PC-3 (cell line): ENCODE measurements at regions not wholly inside any gene's neighbourhood (a gene's known extent, or its start where the extent isn't known, plus 50 kb on each side); places are given as distances from the start of the nearest gene placed in this dataset.

Source experiments
- ATAC-seq: fragments of 200-7000 bp; cut with Tn5 transposase; 2 replicates; pipeline ENCODE4 v1.9.1; 2020; ENCODE audit warnings: mild to moderate bottlenecking, moderate library complexity
- BruUV-seq: library from RNA; stranded (reverse); fragments of 400-500 nt; replicated peaks from 2 replicates; lab custom pipeline; 2021; lab: Mats Ljungman, UMichigan
- CTCF ChIA-PET: fragments of 300-600 bp; sonication (Branson Sonifier 250); formaldehyde crosslinking; loops from one replicate; lab custom pipeline; 2022; ENCODE audit warnings: antibody characterized with exemption; lab: Charles Lee
- POLR2A ChIA-PET: fragments of 300-600 bp; sonication (Branson Sonifier 250); formaldehyde crosslinking; loops from one replicate; lab custom pipeline; 2022; ENCODE audit warnings: antibody characterized with exemption; ENCODE audit not compliant: unreplicated experiment; lab: Charles Lee
- DNase-seq: peaks from one replicate; pipeline ENCODE4 v3.0.0-alpha.2; 2015
- H2AFZ ChIP-seq: fragments of 300-600 bp; sonication (generic); 2 replicates; pipeline ENCODE4 v1.6.0; 2016; ENCODE audit warnings: antibody characterized with exemption, low read length
- H3F3A ChIP-seq: fragments of 300-600 bp; sonication (generic); one replicate; pipeline ENCODE4 v1.6.0; 2017; ENCODE audit warnings: antibody characterized with exemption, low read length, control low read depth, mild to moderate bottlenecking; ENCODE audit not compliant: unreplicated experiment
- H3K27ac ChIP-seq: fragments of 300-600 bp; sonication (generic); 2 replicates; pipeline ENCODE4 v1.5.1; 2016; ENCODE audit warnings: mild to moderate bottlenecking, low read length
- H3K27me3 ChIP-seq: fragments of 300-600 bp; sonication (generic); 2 replicates; pipeline ENCODE4 v1.6.1; 2016; ENCODE audit warnings: low read length, mixed read lengths
- H3K36me3 ChIP-seq: fragments of 300-600 bp; sonication (generic); 2 replicates; pipeline ENCODE4 v1.6.1; 2016; ENCODE audit warnings: low read depth, mixed run types, low read length, mixed read lengths
- H3K4me1 ChIP-seq: fragments of 300-600 bp; sonication (generic); 2 replicates; pipeline ENCODE4 v1.5.1; 2016; ENCODE audit warnings: low read length; ENCODE audit not compliant: insufficient read depth
- H3K4me2 ChIP-seq: fragments of 300-600 bp; sonication (generic); 2 replicates; pipeline ENCODE4 v1.6.0; 2016; ENCODE audit warnings: low read length
- H3K4me3 ChIP-seq: fragments of 300-600 bp; sonication (generic); 2 replicates; pipeline ENCODE4 v1.5.1; 2016; ENCODE audit warnings: mild to moderate bottlenecking, low read length, mixed read lengths
- H3K79me2 ChIP-seq: fragments of 300-600 bp; sonication (generic); 2 replicates; pipeline ENCODE4 v1.6.1; 2017; ENCODE audit warnings: low read length, mixed read lengths
- H3K9ac ChIP-seq: fragments of 300-600 bp; sonication (generic); 2 replicates; pipeline ENCODE4 v1.6.0; 2016; ENCODE audit warnings: mild to moderate bottlenecking, low read length
- H3K9me2 ChIP-seq: fragments of 300-600 bp; sonication (generic); replicated peaks from 2 replicates; pipeline ENCODE4 v1.6.1; 2016; ENCODE audit warnings: mixed run types, low read length, mixed read lengths
- H3K9me3 ChIP-seq: fragments of 300-600 bp; sonication (generic); 2 replicates; pipeline ENCODE4 v1.6.1; 2016; ENCODE audit warnings: low read length, mixed read lengths
- H4K20me1 ChIP-seq: fragments of 300-600 bp; sonication (generic); 2 replicates; pipeline ENCODE4 v1.6.1; 2016; ENCODE audit warnings: low read length, mixed read lengths
- EZH2 ChIP-seq: fragments of 300-600 bp; sonication (generic); IDR thresholded peaks from one replicate; pipeline ENCODE4 v1.6.1; 2017; ENCODE audit warnings: antibody characterized with exemption, mild to moderate bottlenecking, low read length; ENCODE audit not compliant: unreplicated experiment
- EZH2phosphoT487 ChIP-seq: fragments of 300-600 bp; sonication (generic); IDR thresholded peaks from 2 replicates; pipeline ENCODE4 v1.6.1; 2018; ENCODE audit warnings: mild to moderate bottlenecking, antibody characterized with exemption, low read length, borderline replicate concordance
- intact Hi-C: fragments of 100-400 bp; cut with micrococcal nuclease; formaldehyde crosslinking; loops from 2 replicates; pipeline ENCODE4 v1.9.0; 2023
- TF ChIP-seq, protein P1 (sequence below): fragments of 300-600 bp; sonication (generic); conservative IDR thresholded peaks from 2 replicates; pipeline ENCODE4 v1.5.1; 2017; ENCODE audit warnings: antibody characterized with exemption, low read depth, mild to moderate bottlenecking, low read length

DNA sequence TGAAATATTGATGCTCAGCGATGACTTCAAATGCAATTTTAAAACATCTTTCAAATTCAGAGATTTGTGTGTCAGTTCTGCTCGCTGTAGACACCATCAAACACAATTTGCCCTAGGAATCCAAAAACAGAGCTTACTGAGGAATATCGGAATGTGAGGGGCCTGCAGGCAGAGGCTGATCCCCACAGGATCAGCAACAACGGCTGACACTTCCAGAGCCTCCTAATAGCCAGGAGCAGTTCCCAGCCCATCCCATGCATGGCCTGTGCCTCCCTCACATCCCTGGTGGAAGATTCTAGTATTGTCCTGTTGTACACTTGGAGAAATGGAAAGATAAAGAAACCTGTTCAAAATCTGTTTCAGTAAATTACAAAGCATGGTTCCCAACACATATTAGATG, 129.7 kb upstream of the VWC2 start:
- Histone ChIP-seq H3K27me3 (no peaks in the 10 kb centered on the region), H3K9me2 (no peaks in the 10 kb centered on the region), H3K27ac (no peak overlapping the region), H3F3A (no peaks in the 10 kb centered on the region), H3K9ac (no peak overlapping the region), H3K36me3 (no peaks in the 10 kb centered on the region), H2AFZ (no peak overlapping the region), H4K20me1 (no peaks in the 10 kb centered on the region), H3K4me1 (no peaks in the 10 kb centered on the region), H3K9me3 (no peaks in the 10 kb centered on the region), H3K79me2 (no peaks in the 10 kb centered on the region), H3K4me3 (no peak overlapping the region), H3K4me2 (no peak overlapping the region)
- no peak for DNase-seq
- no peak for ATAC-seq
- no TSS peak for BruUV-seq
- no peak for TF ChIP-seq EZH2
- TF ChIP-seq, protein P1, sequence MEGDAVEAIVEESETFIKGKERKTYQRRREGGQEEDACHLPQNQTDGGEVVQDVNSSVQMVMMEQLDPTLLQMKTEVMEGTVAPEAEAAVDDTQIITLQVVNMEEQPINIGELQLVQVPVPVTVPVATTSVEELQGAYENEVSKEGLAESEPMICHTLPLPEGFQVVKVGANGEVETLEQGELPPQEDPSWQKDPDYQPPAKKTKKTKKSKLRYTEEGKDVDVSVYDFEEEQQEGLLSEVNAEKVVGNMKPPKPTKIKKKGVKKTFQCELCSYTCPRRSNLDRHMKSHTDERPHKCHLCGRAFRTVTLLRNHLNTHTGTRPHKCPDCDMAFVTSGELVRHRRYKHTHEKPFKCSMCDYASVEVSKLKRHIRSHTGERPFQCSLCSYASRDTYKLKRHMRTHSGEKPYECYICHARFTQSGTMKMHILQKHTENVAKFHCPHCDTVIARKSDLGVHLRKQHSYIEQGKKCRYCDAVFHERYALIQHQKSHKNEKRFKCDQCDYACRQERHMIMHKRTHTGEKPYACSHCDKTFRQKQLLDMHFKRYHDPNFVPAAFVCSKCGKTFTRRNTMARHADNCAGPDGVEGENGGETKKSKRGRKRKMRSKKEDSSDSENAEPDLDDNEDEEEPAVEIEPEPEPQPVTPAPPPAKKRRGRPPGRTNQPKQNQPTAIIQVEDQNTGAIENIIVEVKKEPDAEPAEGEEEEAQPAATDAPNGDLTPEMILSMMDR: no peak
- TF ChIP-seq EZH2phosphoT487: no peak
- intact Hi-C loops: no loop called here
- ChIA-PET POLR2A (no interaction called here), CTCF (no interaction called here)

GRCh38 chr7:49644396-49645166, 128.9 kb upstream of the VWC2 start:
- no peak for TF ChIP-seq EZH2
- TF ChIP-seq, protein P1: no peak
- no peak for TF ChIP-seq EZH2phosphoT487
- CTCF ChIA-PET: no interaction called here
- Histone ChIP-seq H3F3A (no peaks in the 10 kb centered on the region), H2AFZ (no peak overlapping the region), H3K27ac (no peak overlapping the region), H3K9ac (no peak overlapping the region), H4K20me1 (no peaks in the 10 kb centered on the region), H3K27me3 (no peaks in the 10 kb centered on the region), H3K4me1 (no peaks in the 10 kb centered on the region), H3K4me2 (no peak overlapping the region), H3K36me3 (no peaks in the 10 kb centered on the region), H3K79me2 (no peaks in the 10 kb centered on the region), H3K9me3 (no peaks in the 10 kb centered on the region), H3K4me3 (no peak overlapping the region), H3K9me2 (no peaks in the 10 kb centered on the region)
- intact Hi-C loops: no loop called here
- no TSS peak for BruUV-seq
- POLR2A ChIA-PET: no interaction called here
- ATAC-seq (no peak), DNase-seq (no peak)

DNA sequence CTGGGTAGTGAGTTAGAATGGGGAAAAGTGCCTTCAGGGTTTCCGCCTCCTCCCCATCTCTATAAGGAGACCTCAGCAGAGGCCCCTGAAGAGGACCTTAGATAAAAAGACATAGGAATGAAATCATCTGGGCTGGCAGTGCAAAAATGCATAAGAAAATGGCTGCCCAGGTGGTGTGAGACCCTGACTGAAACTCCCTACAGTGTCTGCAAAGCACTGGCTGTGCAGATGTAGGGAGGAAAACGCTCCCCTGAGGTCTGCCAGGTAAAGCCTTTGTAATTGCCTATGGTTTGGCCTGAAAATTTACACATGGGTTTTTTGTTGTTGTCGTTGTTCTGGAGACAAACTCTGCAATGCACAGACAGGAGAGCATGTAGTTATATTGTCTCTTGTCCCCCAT, 128.1 kb upstream of the VWC2 start:
- Histone ChIP-seq H3K36me3 (no peaks in the 10 kb centered on the region), H3K4me3 (no peak overlapping the region), H3K79me2 (no peaks in the 10 kb centered on the region), H4K20me1 (no peaks in the 10 kb centered on the region), H3K9me2 (no peaks in the 10 kb centered on the region), H2AFZ (no peak overlapping the region), H3K4me1 (no peaks in the 10 kb centered on the region), H3K27ac (no peak overlapping the region), H3K4me2 (no peak overlapping the region), H3K9me3 (no peaks in the 10 kb centered on the region), H3K27me3 (no peaks in the 10 kb centered on the region), H3F3A (no peaks in the 10 kb centered on the region), H3K9ac (no peak overlapping the region)
- BruUV-seq: no TSS peak
- intact Hi-C loops: no loop called here
- ATAC-seq: no peak
- ChIA-PET CTCF (no interaction called here), POLR2A (no interaction called here)
- DNase-seq: no peak
- no peak for TF ChIP-seq EZH2phosphoT487
- TF ChIP-seq, protein P1: no peak
- no peak for TF ChIP-seq EZH2
